Right atrium auricular region (tissue), 2 donors: ENCODE measurements at regions not wholly inside any gene's neighbourhood (a gene's known extent, or its start where the extent isn't known, plus 50 kb on each side); places are given as distances from the start of the nearest gene placed in this dataset.

Experiments used
- DNase-seq: peaks from one replicate; pipeline ENCODE4 v3.0.0-alpha.2; 2019; ENCODE audit warnings: low spot score
- H3K27ac ChIP-seq, 2 donors: fragments of 200-600 bp; sonication (generic); 1 replicate in 1 of 2; 2 replicates in 1 of 2; pipeline ENCODE4 v1.5.1; 2016 to 2019
- H3K27me3 ChIP-seq, 2 donors: fragments of 200-600 bp; sonication (generic); one replicate each; pipeline versions ENCODE4 v1.5.1 to v1.6.0; 2017 to 2019
- H3K36me3 ChIP-seq: fragments of 200-600 bp; sonication (generic); one replicate; pipeline ENCODE4 v1.5.1; 2016
- H3K4me1 ChIP-seq, 2 donors: fragments of 200-600 bp; sonication (generic); one replicate each; pipeline versions ENCODE4 v1.5.1 to v1.6.0; 2017 to 2019
- H3K4me3 ChIP-seq, 2 donors: fragments of 200-600 bp; sonication (generic); 1 replicate in 1 of 2; 2 replicates in 1 of 2; pipeline ENCODE4 v1.5.1; 2017 to 2019; ENCODE audit warnings: mild to moderate bottlenecking in 1 of 2, moderate library complexity in 1 of 2
- H3K9me3 ChIP-seq, 2 donors: fragments of 200-600 bp; sonication (generic); one replicate each; pipeline ENCODE4 v1.5.1; 2019
- CTCF ChIP-seq, 2 donors: fragments of 200-600 bp; sonication (generic); IDR thresholded peaks; one replicate each; pipeline ENCODE4 v1.5.1; 2019; ENCODE audit warnings: antibody characterized with exemption in 2 of 2

- no peaks in the 10 kb centered on the region for H3K27me3 ChIP-seq
- no peak for TF ChIP-seq CTCF (IDR thresholded peaks at IDR 0.05)
- H3K9me3 ChIP-seq, result peaks cover 0 to 9% of the 10 kb centered on the region in 2 donors
- H3K36me3 ChIP-seq, result no peaks in the 10 kb centered on the region
- H3K4me1 ChIP-seq, result no peaks in the 10 kb centered on the region
- no peak overlapping the region for H3K4me3 ChIP-seq
- DNase-seq, result no peak
- no peak overlapping the region for H3K27ac ChIP-seq
Measured at GRCh38 chr13:34139660-34140227, 321.8 kb downstream of the RFC3 start.

DNA sequence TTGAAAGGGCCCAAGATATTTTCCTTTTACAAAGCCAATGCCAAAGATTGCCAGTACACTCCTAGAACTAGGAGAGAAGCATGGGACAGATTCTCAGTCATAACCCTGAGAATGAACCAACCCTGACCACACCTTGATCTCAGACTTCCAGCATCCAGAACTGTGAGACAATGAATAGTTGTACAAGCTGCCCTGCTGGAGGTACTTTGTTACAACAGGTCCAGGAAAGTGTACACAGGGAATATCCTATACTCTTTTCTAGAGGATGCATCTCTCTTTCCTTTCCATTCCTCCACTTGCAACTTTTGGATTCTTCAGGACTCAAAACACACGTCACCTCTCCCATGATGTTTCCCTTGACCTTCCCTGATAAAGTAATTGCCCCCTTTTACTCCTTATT, 325.7 kb downstream of the RFC3 start:
- no peak for DNase-seq
- Histone ChIP-seq H3K36me3 (no peaks in the 10 kb centered on the region), H3K27ac (no peak overlapping the region), H3K4me1 (no peaks in the 10 kb centered on the region), H3K4me3 (no peak overlapping the region), H3K9me3 (no peaks in the 10 kb centered on the region), H3K27me3 (no peaks in the 10 kb centered on the region)
- TF ChIP-seq CTCF (IDR thresholded peaks at IDR 0.05), result no peak

GRCh38 chr13:34144142-34144541, 326.2 kb downstream of the RFC3 start:
- no peak for TF ChIP-seq CTCF (IDR thresholded peaks at IDR 0.05)
- no peaks in the 10 kb centered on the region for H3K27me3 ChIP-seq
- H3K4me1 ChIP-seq, result no peaks in the 10 kb centered on the region
- no peak for DNase-seq
- no peak overlapping the region for H3K27ac ChIP-seq
- H3K36me3 ChIP-seq, result no peaks in the 10 kb centered on the region
- H3K9me3 ChIP-seq, result no peaks in the 10 kb centered on the region
- H3K4me3 ChIP-seq, result no peak overlapping the region

GRCh38 chr13:34145061-34145460, 327.1 kb downstream of the RFC3 start:
- H3K36me3 ChIP-seq, result no peaks in the 10 kb centered on the region
- DNase-seq, result no peak
- TF ChIP-seq CTCF (IDR thresholded peaks at IDR 0.05), result no peak
- no peaks in the 10 kb centered on the region for H3K27me3 ChIP-seq
- H3K4me3 ChIP-seq, result no peak overlapping the region
- H3K4me1 ChIP-seq, result no peaks in the 10 kb centered on the region
- H3K9me3 ChIP-seq, result no peaks in the 10 kb centered on the region
- no peak overlapping the region for H3K27ac ChIP-seq

DNA sequence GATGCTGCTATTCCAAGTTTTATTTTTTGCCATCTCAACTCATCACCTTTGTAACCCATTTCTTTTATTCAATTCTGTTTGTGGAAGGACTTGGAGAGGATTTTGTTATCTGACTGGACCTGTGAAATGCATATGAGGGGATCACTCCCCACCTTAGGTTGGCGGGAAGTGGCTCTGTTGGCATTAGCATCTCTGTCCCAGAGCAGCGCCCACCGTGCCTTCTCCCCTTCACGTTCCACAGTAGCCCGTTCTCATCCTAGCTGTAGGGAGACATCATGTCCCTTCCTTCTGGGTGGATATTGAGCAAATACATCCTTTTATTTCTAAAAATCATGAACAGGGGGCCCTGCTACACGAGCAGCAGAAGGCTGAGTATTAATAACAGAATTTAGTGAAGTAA, 330.4 kb downstream of the RFC3 start:
- peaks cover 0 to 4% of the 10 kb centered on the region in 2 donors for H3K4me1 ChIP-seq
- DNase-seq, result no peak
- no peaks in the 10 kb centered on the region for H3K27me3 ChIP-seq
- TF ChIP-seq CTCF (IDR thresholded peaks at IDR 0.05), result no peak
- no peak overlapping the region for H3K27ac ChIP-seq
- H3K4me3 ChIP-seq, result no peak overlapping the region
- H3K36me3 ChIP-seq, result no peaks in the 10 kb centered on the region
- no peaks in the 10 kb centered on the region for H3K9me3 ChIP-seq

DNA sequence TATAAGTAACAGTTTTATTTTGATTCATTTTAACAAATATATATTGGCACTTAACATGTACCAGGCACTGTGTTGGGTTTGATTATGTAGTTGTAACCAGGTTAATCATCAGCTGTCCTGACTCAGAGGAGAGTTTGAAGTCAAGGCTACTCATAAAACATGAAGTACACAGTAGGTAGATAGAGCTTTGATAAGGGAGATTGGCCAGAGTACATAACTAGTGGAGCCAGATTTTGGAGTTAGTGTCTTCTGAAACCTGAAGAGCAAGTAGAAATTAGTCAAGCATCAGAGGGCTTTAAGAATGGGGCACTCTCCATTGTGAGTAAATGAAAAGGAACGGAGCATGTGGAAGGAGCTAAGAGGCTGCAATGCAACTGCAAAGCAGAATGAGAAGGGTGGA, 333.9 kb downstream of the RFC3 start:
- H3K27me3 ChIP-seq, result no peaks in the 10 kb centered on the region
- no peak overlapping the region for H3K27ac ChIP-seq
- no peaks in the 10 kb centered on the region for H3K36me3 ChIP-seq
- no peak for DNase-seq
- no peak for TF ChIP-seq CTCF (IDR thresholded peaks at IDR 0.05)
- H3K4me1 ChIP-seq, result peaks cover 0 to 15% of the 10 kb centered on the region in 2 donors
- H3K9me3 ChIP-seq, result no peaks in the 10 kb centered on the region
- H3K4me3 ChIP-seq, result no peak overlapping the region
